HG03457 (cell line): ENCODE measurements at regions not wholly inside any gene's neighbourhood (a gene's known extent, or its start where the extent isn't known, plus 50 kb on each side); places are given as distances from the start of the nearest gene placed in this dataset.

Experiments
- ATAC-seq: cut with Tn5 transposase; IDR thresholded peaks from one replicate; pipeline ENCODE4 v1.9.1; 2021; ENCODE audit warnings: moderate number of reproducible peaks; ENCODE audit not compliant: unreplicated experiment

DNA sequence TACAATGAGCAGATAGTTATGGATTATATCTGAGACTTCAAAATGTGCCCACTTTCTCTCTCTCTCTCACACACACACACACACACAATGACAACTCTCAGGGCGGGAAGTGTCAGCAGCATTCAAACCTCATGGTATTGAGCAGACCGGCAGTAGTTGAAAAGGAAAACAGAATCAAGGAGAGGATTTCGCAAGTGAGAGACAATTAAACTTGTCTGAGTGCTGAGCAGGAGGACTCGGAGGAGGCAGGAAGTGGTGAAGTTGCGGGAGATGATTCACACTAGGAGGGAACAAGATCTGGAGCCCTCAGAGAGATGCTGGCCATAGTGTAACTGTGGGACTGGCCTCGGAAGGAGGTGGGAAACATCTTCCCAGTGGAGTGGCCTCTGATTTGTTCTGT, 353.1 kb downstream of the EFNB2 start:
- no peak for ATAC-seq

DNA sequence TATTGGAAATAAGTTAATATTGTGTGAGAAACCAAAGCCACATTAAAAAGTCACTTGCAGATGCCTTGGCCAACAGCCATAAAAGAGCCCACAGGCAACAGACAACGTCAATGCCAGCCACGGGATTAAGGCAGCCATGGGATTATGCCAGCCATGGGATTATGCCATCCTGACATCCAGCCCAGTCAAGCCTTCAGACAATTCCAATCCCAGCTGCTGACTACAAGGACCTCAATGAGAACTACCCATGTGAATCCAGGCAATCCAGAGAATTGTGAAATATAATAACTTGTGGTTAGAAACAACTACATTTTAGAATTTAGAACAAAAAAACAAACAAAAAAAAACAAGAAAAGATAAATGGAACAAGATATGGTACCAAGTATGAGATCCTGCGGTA, 356.6 kb downstream of the EFNB2 start:
- no peak for ATAC-seq

GRCh38 chr13:106177146-106177545, 358.3 kb downstream of the EFNB2 start:
- no peak for ATAC-seq

- no peak for ATAC-seq
These were observed 359.3 kb downstream of the EFNB2 start for GRCh38 chr13:106176117-106176516.

- ATAC-seq, result no peak
These were observed 361.4 kb downstream of the EFNB2 start for GRCh38 chr13:106173891-106174610.

DNA sequence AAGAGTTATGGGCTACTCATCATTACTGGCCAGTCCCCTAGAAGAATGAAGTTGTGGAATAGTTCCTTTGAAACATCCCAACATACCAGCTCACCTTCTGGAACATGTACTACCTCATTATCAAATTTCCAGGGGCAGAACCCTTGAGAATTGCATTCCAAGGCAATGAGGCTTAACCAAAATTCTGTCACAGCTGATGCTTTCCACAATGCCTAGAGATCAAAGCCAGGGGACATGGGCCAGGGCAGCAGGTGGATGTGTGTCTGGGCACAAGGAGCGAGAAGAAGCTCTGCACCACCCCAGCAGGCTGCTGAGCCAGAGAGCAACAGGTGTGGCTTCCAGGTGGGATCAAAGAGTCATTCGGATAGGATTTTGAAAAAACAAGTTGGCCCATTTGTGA, 362.1 kb downstream of the EFNB2 start:
- ATAC-seq, result no peak

- no peak for ATAC-seq
These were observed 363.1 kb downstream of the EFNB2 start for GRCh38 chr13:106172176-106172905.

GRCh38 chr13:106163426-106163825, 372.0 kb downstream of the EFNB2 start:
- ATAC-seq, result no peak

- no peak for ATAC-seq
These were observed 374.3 kb downstream of the EFNB2 start for GRCh38 chr13:106161146-106161545.

- ATAC-seq, result no peak
These were observed 375.9 kb downstream of the EFNB2 start for GRCh38 chr13:106159295-106160195.

GRCh38 chr13:106156468-106156867, 379.0 kb downstream of the EFNB2 start:
- ATAC-seq, result no peak

DNA sequence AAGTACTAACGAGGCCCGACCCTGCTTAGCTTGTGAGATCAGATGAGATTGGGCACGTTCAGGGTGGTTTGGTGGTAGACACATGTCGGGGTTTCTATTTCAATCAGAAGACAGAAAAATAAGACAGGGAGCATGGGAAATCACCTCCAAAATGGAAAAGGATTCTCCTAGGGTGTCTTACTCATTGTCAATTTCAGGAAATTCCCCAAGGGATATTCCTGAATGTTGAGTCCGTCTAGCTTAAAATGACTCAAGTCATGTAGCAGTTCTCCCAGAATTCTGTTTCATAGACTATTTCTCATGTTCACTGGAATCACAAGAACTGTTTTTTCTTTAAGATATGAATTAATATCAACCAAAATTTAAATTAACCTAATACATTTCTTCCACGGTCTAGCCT, 380.1 kb downstream of the EFNB2 start:
- no peak for ATAC-seq

- ATAC-seq, result no peak
These were observed 381.6 kb downstream of the EFNB2 start for GRCh38 chr13:106153876-106154275.

GRCh38 chr13:106153041-106153440, 382.4 kb downstream of the EFNB2 start:
- ATAC-seq, result no peak

DNA sequence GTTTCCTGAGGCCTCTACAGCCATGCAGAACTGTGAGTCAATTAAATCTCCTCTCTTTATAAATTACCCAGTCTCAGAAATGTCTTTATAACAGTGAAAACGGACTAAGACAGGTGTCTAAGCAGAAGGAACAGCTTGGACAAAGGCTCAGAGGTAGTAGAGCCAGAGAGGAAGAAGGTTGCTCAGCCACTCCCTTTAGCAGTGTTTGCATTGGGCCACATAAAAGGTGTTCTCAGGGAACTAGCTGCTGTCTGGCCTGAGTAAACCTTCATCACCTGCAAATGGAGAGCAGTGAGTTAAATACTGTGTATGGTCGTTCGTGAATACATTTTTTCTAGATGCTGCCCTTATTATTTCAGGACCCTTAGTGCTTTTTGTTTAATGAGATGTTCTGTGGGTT, 383.4 kb downstream of the EFNB2 start:
- ATAC-seq, result no peak

GRCh38 chr13:106151056-106151699, 384.3 kb downstream of the EFNB2 start:
- ATAC-seq, result no peak

DNA sequence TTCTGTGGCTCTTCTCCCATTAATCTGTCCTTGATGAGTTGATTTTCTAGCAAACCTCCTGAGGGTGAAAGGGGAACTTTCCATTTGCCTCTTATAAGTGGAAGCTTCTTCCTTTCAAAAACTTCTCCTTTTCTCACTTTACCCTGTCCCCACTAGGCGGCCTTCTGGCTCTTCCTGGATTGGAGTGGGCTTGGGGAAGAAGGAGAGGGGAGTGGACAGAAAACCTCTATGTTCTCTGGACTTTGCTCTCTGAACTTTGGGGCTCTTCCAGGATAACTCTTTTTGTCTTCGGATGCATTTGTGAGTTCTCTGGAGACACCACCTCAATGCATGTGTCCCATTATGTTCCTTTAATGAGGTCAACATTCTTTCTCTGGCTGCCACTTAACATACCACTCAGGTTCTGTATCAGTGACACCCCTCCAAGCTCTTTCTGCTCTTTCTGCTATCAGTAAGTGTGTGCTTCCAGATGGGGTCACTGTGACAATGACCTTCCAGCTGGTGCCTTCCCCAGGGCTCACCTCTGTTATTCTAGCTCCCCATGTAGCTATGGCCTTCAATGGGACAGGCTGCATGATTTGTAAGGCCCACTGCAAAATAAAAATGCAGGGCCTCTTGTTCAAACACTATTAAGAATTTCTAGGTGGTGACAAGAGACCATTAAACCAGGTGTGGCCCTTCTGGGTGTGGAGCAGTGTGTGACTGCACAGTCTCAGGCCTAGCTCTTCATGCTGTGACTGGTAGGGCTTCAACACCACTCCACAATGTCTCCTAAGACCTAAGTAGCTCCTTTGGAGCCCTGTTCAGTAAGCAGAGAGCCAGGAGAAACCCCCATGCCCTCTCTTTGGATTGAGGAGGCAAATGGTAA, 389.2 kb downstream of the EFNB2 start:
- no peak for ATAC-seq

GRCh38 chr13:106145070-106145469, 390.4 kb downstream of the EFNB2 start:
- no peak for ATAC-seq

DNA sequence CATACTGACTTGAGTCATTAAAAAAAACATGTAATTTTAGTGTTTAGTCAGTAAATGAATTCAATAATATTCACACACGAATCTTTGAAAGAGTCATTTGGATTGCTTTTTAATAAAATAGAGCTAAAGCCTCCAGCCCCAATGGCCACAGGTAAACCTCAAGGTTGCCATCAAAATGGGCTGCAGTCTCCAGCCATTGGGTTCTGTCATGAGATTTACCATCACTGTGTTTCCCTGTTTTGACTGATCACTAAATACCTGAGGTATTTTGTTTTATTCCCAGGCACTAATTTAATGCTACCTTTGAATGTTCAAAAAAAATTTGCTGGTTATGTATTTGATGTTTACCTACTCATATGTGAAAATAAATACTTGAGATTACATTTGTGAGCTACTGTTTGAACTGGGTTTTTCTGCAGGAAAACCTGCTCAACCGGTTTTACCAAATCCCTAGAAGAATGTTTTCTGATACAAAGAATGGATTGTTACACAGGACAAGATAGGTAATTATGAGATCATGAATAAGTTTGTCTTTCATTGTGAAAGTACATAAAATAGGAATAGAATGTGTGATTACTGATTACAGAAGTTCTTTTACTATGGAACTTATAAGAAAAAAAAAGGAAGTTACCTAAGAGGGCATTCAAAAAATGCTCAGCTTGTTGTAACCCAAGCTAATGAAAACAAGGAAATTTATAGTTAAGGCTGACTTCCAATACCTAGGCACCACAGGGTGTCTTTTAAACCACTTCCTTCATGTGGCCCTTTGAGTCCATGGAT, 391.3 kb downstream of the EFNB2 start:
- ATAC-seq, result no peak
